Fibroblast of skin of right quadriceps (primary cell): ENCODE measurements at regions not wholly inside any gene's neighbourhood (a gene's known extent, or its start where the extent isn't known, plus 50 kb on each side); places are given as distances from the start of the nearest gene placed in this dataset.

ENCODE experiments used
- DNase-seq: peaks from one replicate; pipeline ENCODE4 v3.0.0-alpha.2; 2013

GRCh38 chr10:131844529-131845084, 56.2 kb upstream of the PPP2R2D start:
- no peak for DNase-seq

DNA sequence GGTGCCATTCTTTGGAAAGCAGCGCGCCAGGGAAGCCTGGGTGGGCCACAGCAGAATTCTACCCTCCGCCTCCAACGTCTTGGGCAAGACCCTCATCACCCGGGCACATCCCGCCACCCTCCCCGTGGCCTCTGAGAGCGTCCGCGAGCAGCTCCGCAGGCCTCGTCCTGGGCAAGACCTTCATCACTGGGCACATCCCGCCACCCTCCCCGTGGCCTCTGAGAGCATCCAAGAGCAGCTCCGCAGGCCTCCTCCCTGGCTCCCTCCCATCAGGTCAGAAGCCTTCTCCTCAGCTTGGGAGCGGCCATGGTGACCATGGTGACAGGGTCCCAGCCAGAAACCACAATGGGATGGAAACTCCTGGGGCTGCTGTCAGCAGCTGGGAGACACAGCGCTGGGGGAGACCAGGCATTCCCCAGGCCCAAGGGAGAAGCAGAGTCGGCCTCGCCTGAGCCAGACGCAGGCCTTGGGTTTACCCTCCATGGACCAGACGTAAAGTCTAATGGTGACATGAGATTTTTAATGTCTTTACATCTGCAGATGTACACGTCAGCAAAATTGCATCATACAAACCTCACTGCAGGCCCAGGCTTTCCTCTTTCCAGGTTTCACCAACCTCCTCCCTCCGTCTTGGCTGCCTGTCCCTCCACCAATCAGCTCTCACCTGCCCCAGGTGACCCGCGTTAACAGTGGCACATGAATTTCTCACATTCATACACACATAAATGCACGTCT, 55.1 kb upstream of the PPP2R2D start:
- no peak for DNase-seq

- no peak for DNase-seq
Measured at GRCh38 chr10:131846240-131847101, 54.3 kb upstream of the PPP2R2D start.

DNA sequence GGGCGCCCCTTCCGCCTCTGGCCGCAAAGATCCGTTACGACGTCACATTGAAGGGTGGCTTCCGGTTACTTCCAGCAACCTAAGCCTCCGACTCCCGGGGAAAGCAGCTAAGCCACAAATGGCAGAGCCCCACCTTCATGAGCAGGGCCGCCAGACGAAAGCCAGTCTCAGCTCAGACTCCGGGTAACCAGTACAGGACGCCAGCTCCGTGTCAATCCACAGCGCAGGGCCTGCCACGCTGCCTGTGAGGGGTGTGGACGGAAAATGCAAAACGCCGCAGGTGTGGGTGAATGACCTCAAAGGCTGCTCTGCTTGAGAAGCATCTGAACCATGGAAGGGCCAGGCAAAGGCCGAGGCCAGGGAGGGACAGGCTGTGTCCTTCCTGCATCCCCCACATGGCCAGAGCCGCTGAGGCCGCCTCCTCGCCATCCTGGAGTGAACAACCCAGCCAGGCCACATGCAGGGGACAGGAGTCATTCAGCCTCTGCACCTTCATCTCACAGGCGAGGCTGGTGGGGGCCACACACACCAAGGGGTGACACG, 53.5 kb upstream of the PPP2R2D start:
- DNase-seq, result no peak

DNA sequence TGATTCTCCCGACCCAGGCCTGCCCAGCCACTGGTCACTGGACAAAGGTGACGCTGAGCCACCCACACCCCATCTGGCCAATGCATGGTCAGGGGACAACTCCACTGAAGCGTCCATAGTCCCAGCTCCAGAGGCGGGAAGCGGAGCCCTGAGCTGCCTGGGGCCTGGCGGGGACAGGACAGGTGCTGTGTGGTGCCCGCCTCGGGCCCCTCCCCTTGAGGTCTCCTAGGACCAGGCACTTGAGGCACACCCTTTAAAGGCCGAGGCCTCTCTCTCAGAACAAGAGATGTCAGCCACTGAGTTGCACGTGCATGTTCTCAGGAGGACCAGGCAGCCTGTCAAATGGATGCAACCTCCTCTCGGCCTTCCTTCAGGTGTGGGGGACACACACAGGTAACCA, 52.5 kb upstream of the PPP2R2D start:
- DNase-seq, result no peak

DNA sequence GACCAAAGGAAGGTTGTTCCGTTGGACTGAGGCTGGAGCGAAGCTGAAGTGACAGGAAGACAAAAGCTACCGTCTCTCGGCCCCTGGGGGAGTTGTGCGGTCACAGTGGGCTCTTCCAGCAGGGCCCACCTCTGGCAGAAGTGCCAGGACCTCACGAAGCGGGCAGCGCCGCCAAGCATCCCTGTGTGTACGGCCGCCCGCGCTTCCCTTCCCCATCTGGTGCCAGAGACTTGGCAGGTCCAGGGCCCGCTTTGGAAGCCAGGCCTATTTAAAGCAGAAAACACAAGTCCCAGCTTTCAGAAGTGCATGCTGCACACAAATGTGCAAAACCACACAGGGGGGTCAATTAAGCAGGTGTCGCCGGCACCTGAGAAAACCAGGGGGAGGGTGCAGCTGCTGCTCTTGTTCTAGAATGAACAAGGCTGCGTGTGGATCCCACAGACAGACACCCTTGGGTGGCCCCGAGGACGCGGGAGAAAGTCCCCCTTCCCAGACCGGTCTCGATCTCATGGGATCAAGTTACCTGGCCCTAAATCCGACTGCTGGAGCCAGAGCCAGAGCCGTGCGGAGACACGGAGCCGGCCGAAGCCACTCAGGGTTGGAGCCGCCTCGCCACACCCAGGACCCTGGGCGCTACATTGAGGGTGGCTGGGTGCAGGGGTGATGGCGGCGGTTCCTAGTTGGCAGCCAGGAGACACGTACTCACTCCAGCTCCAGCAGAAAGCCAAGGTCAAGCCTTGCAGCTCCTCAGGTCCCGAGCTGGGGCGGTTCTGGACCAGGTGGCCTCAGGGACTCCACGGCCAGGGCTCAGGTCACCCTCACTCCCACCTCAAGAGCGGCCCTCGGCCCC, 51.8 kb upstream of the PPP2R2D start:
- DNase-seq, result no peak

DNA sequence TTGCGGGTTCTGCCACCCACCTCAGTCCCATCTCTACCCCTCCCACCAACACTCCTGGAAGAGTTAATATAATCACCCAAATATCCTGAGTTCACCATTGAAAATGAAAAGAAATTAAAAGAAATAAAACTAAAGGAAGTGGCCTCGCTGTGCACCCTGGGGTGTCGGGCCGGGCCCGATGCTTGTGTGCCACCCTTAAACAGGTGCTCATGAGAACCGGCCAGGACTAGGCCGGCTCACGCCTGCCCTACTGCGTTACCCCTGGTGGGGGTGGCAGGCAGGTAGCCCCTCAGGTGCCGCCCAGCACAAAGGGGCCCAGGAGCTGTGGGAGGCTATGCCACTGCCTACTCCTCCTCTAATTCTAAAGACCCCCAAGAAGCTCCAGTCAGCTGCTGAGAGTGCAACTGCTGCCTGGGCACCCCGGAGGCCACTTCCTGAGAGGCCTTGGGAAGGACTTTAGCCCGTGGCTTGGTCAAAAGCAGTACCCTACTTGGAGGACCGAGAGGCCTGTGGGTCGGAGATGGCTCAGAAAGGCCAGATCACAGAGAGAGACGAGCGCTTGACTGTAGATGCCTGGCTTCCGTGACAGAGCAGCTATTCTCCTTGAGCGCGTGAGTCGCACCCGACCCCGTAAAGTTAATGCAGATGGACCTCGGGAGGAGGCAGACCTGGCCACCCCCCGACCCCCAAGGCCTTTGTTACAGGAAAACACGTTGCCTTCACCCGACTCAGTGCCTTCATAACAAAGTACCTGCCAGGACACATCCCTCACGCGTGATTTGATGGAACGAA, 51.0 kb upstream of the PPP2R2D start:
- no peak for DNase-seq

DNA sequence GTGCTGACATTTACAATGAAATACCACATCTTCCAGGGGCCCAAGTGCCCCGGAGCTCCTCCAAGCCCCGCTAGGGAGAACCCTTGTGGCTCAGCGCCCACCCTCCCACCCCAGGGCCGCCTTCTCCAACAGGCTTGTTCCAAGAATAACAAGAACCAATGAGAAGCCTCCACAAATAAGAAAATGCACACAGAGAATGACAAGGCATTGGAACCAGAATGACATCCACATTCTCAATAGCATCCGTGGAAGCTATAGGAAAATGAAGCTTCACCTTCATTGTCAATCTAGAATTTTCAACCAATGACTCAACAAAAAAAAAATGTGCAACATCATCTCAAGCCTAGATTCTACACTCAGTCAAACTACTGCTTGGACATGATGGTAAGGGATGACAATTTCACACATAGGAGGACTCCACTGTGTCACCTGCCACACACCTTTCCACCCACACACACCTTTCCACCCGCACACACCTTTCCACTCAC, 50.4 kb upstream of the PPP2R2D start:
- DNase-seq, result no peak
